Stromal cell of bone marrow (primary cell): ENCODE measurements at regions not wholly inside any gene's neighbourhood (a gene's known extent, or its start where the extent isn't known, plus 50 kb on each side); places are given as distances from the start of the nearest gene placed in this dataset.
A peak's percentile ranks its signal among the peaks of the same experiment; 100 is the strongest.
"Not testable (repeated sequence)": the region's sequence is repeated elsewhere in the genome, so short reads cannot be mapped to it uniquely, and the experiment has no call there.

Experiments used
- DNase-seq: peaks from one replicate; pipeline ENCODE4 v3.0.0-alpha.2; 2012; ENCODE audit warnings: low read depth

GRCh38 chr1:234918181-234918841 is 210.3 kb downstream of the TOMM20 start:
- peak; percentile 83 for DNase-seq

GRCh38 chr1:234917495-234918180 is 211.0 kb downstream of the TOMM20 start:
- no peak for DNase-seq

- no peak for DNase-seq
Measured at GRCh38 chr1:234916840-234917239, 211.8 kb downstream of the TOMM20 start.

- DNase-seq = peak; percentile 33
Measured at GRCh38 chr1:234915924-234916675, 212.5 kb downstream of the TOMM20 start.

GRCh38 chr1:234914606-234915290 is 213.9 kb downstream of the TOMM20 start:
- no peak for DNase-seq

- no peak for DNase-seq
Measured at GRCh38 chr1:234913771-234914170, 214.9 kb downstream of the TOMM20 start.

- DNase-seq = no peak
Measured at GRCh38 chr1:234913278-234913649, 215.4 kb downstream of the TOMM20 start.

- DNase-seq = no peak
Measured at GRCh38 chr1:234912548-234913277, 215.9 kb downstream of the TOMM20 start.

- no peak for DNase-seq
Measured at GRCh38 chr1:234911787-234912186, 216.8 kb downstream of the TOMM20 start.

- not testable (repeated sequence) for DNase-seq
Measured at GRCh38 chr1:234911136-234911535, 217.5 kb downstream of the TOMM20 start.

GRCh38 chr1:234909851-234910250 is 218.8 kb downstream of the TOMM20 start:
- no peak for DNase-seq

GRCh38 chr1:234909307-234909810 is 219.3 kb downstream of the TOMM20 start:
- DNase-seq = no peak

- no peak for DNase-seq
Measured at GRCh38 chr1:234908571-234908970, 220.1 kb downstream of the TOMM20 start.

- DNase-seq = peak; percentile 73
Measured at GRCh38 chr1:234907940-234908405, 220.7 kb downstream of the TOMM20 start.

- no peak for DNase-seq
Measured at GRCh38 chr1:234907208-234907939, 221.3 kb downstream of the TOMM20 start.

GRCh38 chr1:234906654-234907053 is 222.0 kb downstream of the TOMM20 start:
- no peak for DNase-seq

GRCh38 chr1:234902774-234903547 is 225.7 kb downstream of the TOMM20 start:
- DNase-seq = no peak

GRCh38 chr1:234901491-234902049 is 227.1 kb downstream of the TOMM20 start:
- no peak for DNase-seq

GRCh38 chr1:234900595-234900994 is 228.0 kb downstream of the TOMM20 start:
- DNase-seq = no peak

- no peak for DNase-seq
Measured at GRCh38 chr1:234899730-234900072, 228.9 kb downstream of the TOMM20 start.
